GM10266 (cell line): ENCODE measurements at regions not wholly inside any gene's neighbourhood (a gene's known extent, or its start where the extent isn't known, plus 50 kb on each side); places are given as distances from the start of the nearest gene placed in this dataset.

ENCODE experiments used
- DNase-seq: peaks from one replicate; pipeline ENCODE4 v3.0.0; 2012; ENCODE audit errors: extremely low spot score
- TF ChIP-seq, protein P1 (sequence below): IDR thresholded peaks from 2 replicates; pipeline ENCODE4 v1.5.1; 2012; ENCODE audit warnings: mild to moderate bottlenecking, low read depth; ENCODE audit not compliant: control insufficient read depth, insufficient read depth; ENCODE audit errors: missing control alignments

DNA sequence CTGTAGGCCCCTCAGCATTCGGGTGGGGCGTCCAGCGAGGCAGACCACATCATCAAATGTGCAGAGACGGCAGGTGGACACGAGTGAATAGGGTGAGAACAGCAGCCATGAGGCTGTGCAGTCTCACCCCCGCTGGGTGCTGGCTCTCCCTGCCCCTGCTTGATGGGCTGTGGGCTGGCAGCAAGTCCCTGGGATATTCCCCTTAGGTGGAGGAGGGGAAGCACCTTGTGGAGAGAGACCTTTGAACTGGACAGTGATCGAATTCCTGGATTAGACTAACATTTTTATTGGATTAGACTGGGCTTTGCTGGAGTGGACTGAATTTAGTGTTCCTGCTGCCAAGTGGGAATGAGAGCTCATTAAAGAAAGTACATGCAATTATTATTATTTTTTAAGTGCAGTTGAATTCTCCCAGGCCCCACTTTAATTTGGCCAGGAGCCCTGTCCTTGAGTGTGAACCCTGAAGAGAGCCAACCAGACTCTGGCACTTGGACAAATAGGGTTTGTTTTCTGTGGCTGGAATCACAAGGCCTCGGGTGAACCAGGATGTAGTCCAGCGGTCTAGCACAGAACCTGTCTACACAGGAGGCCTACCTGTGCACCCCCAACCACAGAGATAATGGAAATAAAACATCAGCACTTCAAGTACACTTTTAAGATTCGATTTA lies 193.1 kb downstream of the ABHD5 start:
- TF ChIP-seq, protein P1, sequence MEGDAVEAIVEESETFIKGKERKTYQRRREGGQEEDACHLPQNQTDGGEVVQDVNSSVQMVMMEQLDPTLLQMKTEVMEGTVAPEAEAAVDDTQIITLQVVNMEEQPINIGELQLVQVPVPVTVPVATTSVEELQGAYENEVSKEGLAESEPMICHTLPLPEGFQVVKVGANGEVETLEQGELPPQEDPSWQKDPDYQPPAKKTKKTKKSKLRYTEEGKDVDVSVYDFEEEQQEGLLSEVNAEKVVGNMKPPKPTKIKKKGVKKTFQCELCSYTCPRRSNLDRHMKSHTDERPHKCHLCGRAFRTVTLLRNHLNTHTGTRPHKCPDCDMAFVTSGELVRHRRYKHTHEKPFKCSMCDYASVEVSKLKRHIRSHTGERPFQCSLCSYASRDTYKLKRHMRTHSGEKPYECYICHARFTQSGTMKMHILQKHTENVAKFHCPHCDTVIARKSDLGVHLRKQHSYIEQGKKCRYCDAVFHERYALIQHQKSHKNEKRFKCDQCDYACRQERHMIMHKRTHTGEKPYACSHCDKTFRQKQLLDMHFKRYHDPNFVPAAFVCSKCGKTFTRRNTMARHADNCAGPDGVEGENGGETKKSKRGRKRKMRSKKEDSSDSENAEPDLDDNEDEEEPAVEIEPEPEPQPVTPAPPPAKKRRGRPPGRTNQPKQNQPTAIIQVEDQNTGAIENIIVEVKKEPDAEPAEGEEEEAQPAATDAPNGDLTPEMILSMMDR = no peak
- no peak for DNase-seq

DNA sequence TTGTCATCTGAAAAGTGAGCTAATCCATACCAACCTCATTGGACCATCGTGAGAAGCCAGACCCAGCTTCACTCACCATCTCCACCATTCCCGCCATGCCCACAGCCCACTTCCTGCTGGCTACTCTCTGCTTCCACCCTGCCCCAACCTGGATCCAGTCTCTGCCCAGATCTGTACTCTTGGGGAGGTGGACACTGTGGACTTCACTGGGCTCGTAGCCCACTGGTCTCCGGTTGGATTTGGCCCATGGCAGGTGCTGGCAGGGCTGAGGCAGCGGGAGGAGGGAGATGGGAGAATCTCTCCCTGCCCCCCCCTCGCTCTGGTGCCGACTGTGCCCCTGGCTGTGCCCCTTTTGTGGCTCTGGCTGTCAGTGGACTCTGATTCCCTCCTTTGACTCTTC lies 193.8 kb downstream of the ABHD5 start:
- TF ChIP-seq, protein P1 = no peak
- DNase-seq = no peak

DNA sequence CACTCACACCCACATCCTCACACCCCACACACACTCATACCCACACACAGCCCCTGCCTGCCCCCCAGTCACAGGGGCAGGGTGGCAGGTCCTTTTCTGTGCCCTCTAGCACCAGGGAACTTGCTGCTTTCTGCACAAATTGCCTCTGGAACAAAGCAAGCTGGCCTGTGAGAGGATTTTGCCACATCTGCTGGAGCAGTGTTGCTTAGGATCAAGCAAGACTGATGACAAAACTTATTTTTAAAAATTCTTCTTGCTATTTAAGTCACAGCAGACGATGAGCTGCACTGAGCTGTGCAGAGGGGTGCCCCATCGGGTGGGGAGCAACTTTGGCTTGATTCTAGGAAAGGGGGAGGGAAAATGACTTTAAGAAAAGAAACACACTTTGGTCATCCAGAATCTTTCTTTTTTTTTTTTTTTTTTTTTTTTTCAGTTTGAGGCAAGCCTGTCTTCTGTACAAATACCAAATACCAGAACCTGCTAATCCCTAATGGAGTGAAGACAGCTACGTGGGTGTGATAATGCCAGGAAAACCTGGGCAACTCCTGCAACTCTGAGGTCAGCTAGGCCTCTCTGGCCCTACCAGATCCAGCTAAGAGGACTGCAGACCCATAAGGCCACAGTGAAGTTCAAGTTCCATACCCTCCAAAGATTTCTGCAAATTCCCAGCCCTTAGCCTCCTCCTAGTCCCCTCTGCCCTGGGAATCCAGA lies 195.3 kb downstream of the ABHD5 start:
- no peak for DNase-seq
- TF ChIP-seq, protein P1 = no peak

DNA sequence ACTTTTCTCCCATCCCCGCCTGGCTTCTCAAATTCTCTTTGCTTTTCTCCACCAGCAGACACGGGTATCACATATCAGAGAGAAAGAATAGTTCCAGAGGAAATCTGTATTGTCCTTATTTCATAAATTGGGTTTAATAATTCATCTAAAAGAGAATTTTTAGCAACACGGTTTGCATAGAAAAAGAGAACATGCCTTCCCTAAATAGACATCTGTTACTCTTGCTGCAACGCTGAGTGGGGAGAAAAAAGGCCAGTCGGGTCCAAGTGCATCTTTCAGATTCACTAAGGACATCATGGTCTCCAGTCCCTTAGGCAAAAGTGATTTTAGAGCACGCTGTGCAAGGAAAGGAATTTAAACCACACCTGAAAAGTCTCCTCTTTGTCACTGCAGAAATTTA lies 201.3 kb downstream of the ABHD5 start:
- TF ChIP-seq, protein P1 = no peak
- no peak for DNase-seq

DNA sequence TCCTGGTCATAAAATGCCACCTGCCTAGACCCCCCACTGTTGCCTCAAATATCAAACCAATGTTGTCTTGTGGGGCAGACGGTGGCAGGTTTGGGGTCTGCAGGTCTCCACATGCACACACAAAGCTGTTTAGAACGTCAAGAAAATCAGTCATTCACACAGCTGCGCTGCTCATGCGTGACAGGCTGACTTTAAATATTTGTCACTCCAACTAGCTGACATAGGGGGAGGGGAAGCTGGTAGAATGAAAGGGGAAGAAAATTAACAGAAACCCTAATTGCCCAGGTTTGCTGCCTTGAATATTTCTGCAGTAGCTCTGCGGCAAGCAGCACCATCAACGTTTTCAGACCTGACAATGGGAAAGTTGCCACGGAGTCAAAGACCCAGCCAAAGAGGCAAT lies 201.8 kb downstream of the ABHD5 start:
- peak; percentile 56 for DNase-seq

DNA sequence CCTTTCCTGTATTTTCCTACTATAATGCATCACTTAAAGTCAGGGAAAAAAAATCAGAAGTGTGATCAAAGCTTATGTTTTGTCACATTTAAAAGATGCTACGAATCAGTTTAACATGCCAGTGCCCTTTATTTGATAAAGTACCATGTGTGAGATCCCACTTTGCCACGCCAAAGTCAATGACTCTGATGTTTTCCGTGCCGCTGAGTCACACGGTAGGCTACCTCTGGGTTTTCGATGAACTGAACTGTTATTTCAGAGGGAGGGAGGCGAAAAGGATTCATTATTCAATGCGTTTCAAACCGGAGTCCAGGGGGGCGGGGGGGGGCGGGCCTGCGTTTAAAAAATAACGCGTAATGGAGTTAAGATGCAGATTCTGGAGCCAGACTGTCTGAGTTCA lies 203.0 kb downstream of the ABHD5 start:
- TF ChIP-seq, protein P1 = no peak
- no peak for DNase-seq

More for the DNA sequence above, 201.8 kb downstream of the ABHD5 start:
- TF ChIP-seq, protein P1 = no peak
